GM12864 (cell line): ENCODE measurements at regions not wholly inside any gene's neighbourhood (a gene's known extent, or its start where the extent isn't known, plus 50 kb on each side); places are given as distances from the start of the nearest gene placed in this dataset.

Experiments
- DNase-seq: peaks from one replicate; pipeline ENCODE4 v3.0.0-alpha.2; 2011; ENCODE audit warnings: low read depth
- H3K4me3 ChIP-seq: 2 replicates; pipeline ENCODE4 v1.5.1; 2011; ENCODE audit warnings: mild to moderate bottlenecking, low read depth, low read length, control low read depth
- CTCF ChIP-seq: IDR thresholded peaks from 2 replicates; pipeline ENCODE4 v1.5.1; 2011; ENCODE audit warnings: low read depth, mild to moderate bottlenecking, moderate library complexity, low read length, control low read depth, inconsistent platforms; ENCODE audit errors: missing control alignments

DNA sequence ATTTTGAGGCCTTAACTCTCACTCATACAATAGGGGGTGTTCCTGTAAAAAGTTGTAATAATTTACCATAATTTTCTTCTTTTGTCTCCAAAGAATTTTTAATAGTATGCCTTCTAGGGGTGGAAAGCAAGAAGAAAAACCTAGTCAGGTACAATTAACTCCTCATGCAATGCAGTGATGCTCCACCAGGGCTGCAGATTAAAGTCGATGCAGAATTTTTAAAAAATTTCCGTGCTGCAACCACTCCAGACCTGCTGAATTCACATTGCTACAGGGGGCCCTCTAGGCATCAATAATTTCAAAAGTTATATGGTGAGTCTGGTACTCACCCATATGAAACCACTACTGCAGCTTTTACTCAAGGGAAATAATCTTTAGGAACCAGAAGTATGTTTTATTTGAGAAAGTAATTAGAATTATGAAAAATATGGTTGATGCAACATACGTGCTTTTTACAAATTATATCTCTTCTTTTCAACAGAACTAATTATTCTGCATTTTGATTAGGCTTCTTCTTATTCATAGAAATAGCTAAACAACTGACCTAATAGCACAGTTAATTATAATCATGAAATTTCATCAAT, 353.2 kb downstream of the BCAT1 start:
- no peak for DNase-seq
- TF ChIP-seq CTCF, result peak; percentile 47
- H3K4me3 ChIP-seq, result no peak overlapping the region

DNA sequence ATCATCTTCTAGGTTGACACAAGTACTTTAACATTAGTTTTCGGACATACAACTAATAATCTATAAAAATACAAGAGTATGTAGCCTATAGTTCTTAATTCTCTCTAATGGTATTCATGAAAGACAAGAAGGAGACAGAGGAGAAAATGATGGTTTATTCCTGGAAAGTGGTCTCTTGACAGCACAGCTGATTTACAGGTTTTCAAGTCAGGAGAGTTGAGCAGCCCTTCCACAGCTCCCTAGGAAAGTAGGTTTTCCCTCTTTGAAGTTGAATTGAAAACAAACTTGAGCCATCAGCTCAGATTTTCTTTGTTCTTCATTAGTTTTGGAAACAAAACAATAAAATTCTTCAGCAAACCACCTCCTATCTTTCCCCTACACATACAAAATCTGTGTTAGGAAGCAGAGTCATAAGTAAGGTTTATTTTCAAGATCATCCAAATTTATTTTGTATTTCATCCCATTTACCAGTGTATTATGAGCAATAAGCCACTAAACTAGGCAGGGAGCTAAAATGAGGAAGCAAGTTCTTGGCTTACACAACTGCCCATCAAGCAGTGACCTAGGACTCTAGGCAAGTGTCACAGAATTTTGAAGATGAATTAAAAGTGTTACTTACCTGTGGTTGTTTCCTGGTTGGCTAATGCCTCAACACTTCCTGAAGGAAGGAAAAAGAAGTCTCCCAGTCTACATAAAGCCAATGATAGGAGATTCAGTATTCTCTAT, 357.0 kb downstream of the BCAT1 start:
- no peak overlapping the region for H3K4me3 ChIP-seq
- no peak for TF ChIP-seq CTCF
- no peak for DNase-seq

DNA sequence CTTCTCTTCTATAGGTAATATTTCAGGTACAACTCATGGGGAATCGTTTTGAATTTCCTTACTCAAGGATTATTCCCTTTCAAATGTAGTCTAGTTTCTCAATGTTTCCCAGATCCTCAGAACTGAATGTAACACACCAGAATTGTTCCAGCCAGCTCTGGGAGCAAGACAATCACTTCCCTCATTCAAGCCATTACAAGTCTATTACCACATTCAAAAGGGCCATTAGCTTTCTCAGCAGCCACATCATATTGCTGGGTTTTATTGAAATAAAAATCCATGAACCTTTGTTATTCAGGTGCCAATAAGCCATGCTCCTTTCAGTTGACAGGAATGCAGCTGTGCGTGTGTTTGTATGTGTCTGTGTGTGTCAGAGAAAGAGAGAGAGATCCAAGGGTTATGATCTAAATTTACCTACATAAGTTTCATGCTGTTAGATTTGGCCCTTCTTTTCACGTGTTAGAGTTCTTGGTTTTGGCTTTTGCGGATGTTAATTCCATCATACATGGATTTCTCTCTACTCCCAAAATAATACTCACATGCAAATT, 357.7 kb downstream of the BCAT1 start:
- no peak for TF ChIP-seq CTCF
- no peak for DNase-seq
- H3K4me3 ChIP-seq, result no peak overlapping the region

GRCh38 chr12:24586293-24586692, 362.6 kb downstream of the BCAT1 start:
- no peak for TF ChIP-seq CTCF
- DNase-seq, result no peak
- no peak overlapping the region for H3K4me3 ChIP-seq

- no peak for TF ChIP-seq CTCF
- no peak for DNase-seq
- no peak overlapping the region for H3K4me3 ChIP-seq
Observed at GRCh38 chr12:24584032-24584675, 364.7 kb downstream of the BCAT1 start.

- no peak overlapping the region for H3K4me3 ChIP-seq
- DNase-seq, result no peak
- TF ChIP-seq CTCF, result no peak
Observed at GRCh38 chr12:24582954-24583601, 365.8 kb downstream of the BCAT1 start.
